Fibroblast of mammary gland (primary cell): ENCODE measurements at regions not wholly inside any gene's neighbourhood (a gene's known extent, or its start where the extent isn't known, plus 50 kb on each side); places are given as distances from the start of the nearest gene placed in this dataset.
"Not testable (repeated sequence)": the region's sequence is repeated elsewhere in the genome, so short reads cannot be mapped to it uniquely, and the experiment has no call there.

ENCODE experiments used
- DNase-seq: peaks from one replicate; pipeline ENCODE4 v3.0.0-alpha.2; 2010; ENCODE audit warnings: low read depth
- H3K4me3 ChIP-seq: 2 replicates; pipeline ENCODE4 v1.5.1; 2011; ENCODE audit warnings: low read depth, mild to moderate bottlenecking, low read length, moderate library complexity; ENCODE audit not compliant: control insufficient read depth
- CTCF ChIP-seq: conservative IDR thresholded peaks from 2 replicates; pipeline ENCODE4 v1.5.1; 2011; ENCODE audit warnings: low read depth, low read length, inconsistent platforms; ENCODE audit not compliant: control insufficient read depth, insufficient read depth

- no peak overlapping the region for H3K4me3 ChIP-seq
- no peak for TF ChIP-seq CTCF
- no peak for DNase-seq
Observed at GRCh38 chr3:103873897-103874545, 1439.2 kb downstream of the ZPLD1 start.

- H3K4me3 ChIP-seq, DNase-seq: not testable (repeated sequence)
Observed at GRCh38 chr3:103881809-103882208, 1447.0 kb downstream of the ZPLD1 start.

- TF ChIP-seq CTCF: no peak
- H3K4me3 ChIP-seq: no peak overlapping the region
- DNase-seq: no peak
Observed at GRCh38 chr3:103889675-103890074, 1454.9 kb downstream of the ZPLD1 start.

GRCh38 chr3:103894162-103894822 lies 1459.5 kb downstream of the ZPLD1 start:
- TF ChIP-seq CTCF: no peak
- no peak for DNase-seq
- H3K4me3 ChIP-seq: no peak overlapping the region

GRCh38 chr3:103899328-103899727 lies 1464.5 kb downstream of the ZPLD1 start:
- H3K4me3 ChIP-seq: no peak overlapping the region
- no peak for TF ChIP-seq CTCF

GRCh38 chr3:103904991-103905390 lies 1461.7 kb upstream of the ALCAM start:
- H3K4me3 ChIP-seq: no peak overlapping the region
- no peak for DNase-seq
- no peak for TF ChIP-seq CTCF

More at GRCh38 chr3:103899328-103899727, 1464.5 kb downstream of the ZPLD1 start:
- DNase-seq: no peak

- no peak for TF ChIP-seq CTCF
- DNase-seq: no peak
Observed at GRCh38 chr3:103906304-103906703, 1460.4 kb upstream of the ALCAM start.

More at GRCh38 chr3:103906304-103906703, 1460.4 kb upstream of the ALCAM start:
- no peak overlapping the region for H3K4me3 ChIP-seq
